ENCODE measurements at regions not wholly inside any gene's neighbourhood (a gene's known extent, or its start where the extent isn't known, plus 50 kb on each side); places are given as distances from the start of the nearest gene placed in this dataset.
"Not testable (repeated sequence)": the region's sequence is repeated elsewhere in the genome, so short reads cannot be mapped to it uniquely, and the experiment has no call there.

DNA sequence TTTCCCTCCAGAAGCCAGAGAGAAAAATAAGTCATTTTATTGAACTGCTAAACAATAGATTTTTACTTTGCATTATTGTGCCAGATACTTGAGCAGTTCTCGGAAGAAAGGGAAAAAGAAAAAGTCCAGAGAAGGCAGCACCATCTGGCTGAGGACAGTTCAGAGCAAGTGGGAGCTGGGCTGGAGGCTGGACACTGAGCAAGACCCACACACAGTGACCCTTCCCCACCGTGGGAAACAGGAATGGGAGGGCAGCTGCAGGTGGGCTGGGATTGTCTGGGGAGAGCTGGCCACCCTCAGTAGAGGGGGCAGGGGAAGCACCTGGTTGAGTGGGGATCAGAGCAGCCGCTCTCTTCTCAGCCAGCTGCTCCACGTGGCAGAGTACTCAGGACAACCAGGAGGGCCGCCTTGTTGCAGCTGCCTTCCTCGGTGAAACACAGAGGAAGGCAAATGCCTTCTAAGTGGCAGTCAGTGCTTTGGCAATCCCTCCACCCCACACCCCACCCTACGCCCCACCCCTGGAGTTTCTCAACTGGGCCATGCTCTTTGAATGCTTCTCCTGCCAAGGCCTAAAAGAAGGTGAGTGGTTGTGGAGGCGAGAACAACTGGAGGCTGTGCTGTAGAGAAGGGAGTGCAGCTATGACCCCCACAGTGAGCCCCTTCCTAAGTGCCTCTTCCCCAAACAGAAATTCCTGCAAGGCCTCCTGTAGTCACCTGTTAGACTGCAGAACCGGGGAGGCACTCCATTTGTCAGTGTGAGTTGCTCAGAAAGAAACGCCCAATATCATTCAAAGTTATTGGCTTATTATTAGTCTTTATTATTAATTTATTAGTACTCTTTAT, 179.3 kb downstream of the ZIC5 start:
- no peak for DNase-seq (ENCODE audit: low read depth in 3 of 3, low spot score in 1 of 3)

DNA sequence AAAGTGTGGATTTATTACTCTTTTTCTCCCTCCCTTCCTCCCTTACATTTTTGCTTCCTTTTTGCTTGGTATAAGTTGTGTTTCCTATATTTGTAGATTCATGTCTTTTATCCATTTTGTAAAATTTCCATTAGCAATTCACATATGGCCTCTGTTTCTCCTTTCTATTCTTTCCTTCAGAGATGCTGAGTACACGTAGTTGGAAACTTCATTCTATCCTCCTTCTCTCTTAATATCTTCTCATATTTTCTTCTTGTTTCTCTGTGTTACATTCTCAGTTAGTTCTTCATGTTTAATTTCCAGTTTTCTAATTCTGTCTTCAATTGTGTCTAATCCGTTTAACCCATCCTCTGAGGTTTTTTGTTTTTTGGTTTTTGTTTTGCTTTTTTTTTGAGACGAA, 188.9 kb downstream of the ZIC5 start:
- no peak for DNase-seq (ENCODE audit: low read depth in 3 of 3, low spot score in 1 of 3)

- no peak for DNase-seq (ENCODE audit: low read depth in 3 of 3, low spot score in 1 of 3)
Measured at GRCh38 chr13:99778500-99778899, 193.1 kb downstream of the ZIC5 start.

DNA sequence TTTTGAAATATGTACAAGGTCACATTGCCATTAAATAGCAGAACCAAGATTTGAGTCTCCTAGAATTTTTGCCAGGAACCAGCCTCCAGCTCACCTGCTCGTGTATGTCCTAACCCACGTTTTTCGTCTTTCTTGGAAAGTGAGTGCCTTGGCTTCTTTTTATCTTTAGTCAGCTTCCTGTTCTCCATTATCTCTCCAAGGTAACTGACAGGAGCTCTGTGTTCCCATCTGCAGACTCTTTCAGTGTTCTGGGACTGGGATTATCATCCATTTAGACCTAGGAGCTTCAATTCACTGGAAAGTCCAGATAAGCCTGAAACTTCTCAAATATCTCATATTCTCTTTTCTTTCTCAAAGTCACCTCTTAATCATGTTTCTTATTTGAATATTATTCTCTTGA, 193.7 kb downstream of the ZIC5 start:
- DNase-seq (ENCODE audit: low read depth in 3 of 3, low spot score in 1 of 3): no peak

DNA sequence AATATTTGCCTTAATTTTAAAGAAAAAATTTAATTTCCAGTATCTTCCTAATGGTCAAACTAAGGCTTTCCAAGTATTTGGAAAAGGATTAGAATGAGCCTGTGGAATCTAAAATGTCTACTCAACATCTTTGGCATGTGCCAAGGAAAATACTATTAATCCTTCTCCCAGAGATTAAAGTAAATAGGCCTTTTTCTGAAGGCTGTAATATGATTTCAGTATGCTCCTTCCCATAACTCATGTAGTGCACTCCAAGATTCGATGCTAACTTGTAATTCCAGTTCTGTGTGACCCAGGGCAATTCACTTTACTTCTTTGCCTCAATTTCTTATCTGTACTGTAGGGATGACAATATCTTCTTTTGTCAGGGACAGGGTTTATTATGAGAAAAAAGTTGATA, 196.9 kb downstream of the ZIC5 start:
- no peak for DNase-seq (ENCODE audit: low read depth in 3 of 3, low spot score in 1 of 3)

DNA sequence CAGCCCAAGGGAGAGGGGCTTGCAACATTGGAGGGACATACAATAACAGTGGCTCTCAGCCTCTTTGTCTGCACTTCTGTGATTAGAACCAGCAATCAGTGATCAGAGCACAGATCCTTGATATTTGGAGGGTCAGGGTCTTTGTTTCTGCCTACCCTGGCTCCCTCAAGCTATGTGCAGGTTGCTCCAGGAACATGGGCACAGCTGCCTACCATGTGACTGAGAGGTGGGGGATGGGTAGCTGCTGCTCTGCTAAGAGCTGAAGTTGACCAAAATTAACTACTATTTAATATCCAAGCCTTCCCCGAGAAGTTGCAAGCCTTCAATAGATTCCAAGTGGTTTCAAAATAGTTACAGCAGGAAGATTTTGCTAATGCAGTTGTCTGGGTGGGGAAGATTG, 202.6 kb downstream of the ZIC5 start:
- no peak for DNase-seq (ENCODE audit: low read depth in 3 of 3, low spot score in 1 of 3)

DNA sequence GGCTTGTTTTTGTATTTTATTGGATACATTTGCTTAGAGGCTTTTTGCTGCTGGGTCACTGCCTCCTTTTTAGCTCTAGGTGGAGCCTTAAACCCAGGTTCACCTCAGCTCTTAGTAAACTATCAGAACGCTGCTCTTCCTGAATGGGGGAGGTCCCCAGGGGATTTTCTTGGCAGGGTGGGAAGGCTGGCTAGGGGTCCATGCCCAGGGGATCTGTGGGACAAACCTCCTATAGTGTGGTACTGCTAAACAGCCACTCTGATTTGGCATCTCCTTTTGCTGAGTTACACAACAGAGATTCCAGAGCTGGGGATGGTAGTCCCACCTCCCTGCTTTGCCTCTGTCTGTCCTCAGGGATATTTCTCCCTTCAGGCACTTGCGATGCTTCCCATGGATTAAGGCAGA, 204.9 kb downstream of the ZIC5 start:
- DNase-seq (ENCODE audit: low read depth in 3 of 3, low spot score in 1 of 3): no peak

- no peak for DNase-seq (ENCODE audit: low read depth in 3 of 3, low spot score in 1 of 3)
Measured at GRCh38 chr13:99765869-99766268, 205.7 kb downstream of the ZIC5 start.

GRCh38 chr13:99760456-99760855, 211.1 kb downstream of the ZIC5 start:
- no peak for DNase-seq (ENCODE audit: low read depth in 3 of 3, low spot score in 1 of 3)

DNA sequence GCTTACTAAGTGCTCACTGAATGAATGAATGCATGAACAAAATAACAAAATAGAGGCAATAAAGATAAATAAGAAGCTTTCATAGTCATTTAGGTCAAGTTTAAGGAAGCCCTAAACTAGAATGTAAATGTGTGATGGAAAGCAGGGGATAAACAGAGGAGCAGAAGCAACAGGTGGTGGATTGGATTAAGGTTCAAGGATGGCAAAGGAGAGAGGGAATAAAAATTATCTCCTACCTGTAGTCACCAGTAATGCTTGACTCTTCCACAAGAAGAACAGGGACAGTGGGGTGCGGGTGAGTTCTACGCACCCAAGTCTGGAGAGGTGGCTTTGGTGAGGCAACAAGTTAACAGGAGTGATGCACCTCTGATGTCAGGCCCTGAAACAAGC, 212.4 kb downstream of the ZIC5 start:
- DNase-seq (ENCODE audit: low read depth in 3 of 3, low spot score in 1 of 3): no peak

- DNase-seq (ENCODE audit: low read depth in 3 of 3, low spot score in 1 of 3): no peak
Measured at GRCh38 chr13:99758460-99759162, 213.0 kb downstream of the ZIC5 start.

GRCh38 chr13:99757756-99758459, 213.7 kb downstream of the ZIC5 start:
- DNase-seq (ENCODE audit: low read depth in 3 of 3, low spot score in 1 of 3): no peak

DNA sequence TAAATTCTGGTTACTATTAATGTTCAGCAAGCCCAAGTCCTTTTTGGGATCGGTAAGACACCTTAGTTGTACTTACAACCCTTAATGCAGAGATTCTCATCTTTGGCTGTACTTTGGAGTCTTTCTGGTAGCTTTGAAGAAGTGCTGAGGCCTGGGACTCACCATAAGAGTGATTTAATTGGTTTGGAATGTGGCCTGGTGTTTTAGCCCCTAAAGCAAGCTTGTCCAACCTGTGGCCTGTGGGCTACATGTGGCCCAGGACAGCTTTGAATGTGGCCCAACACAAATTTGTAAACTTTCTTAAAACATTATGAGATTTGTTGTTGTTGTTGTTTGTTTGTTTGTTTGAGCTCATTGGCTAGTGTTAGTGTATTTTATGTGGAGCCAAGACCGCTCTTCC, 215.3 kb downstream of the ZIC5 start:
- no peak for DNase-seq (ENCODE audit: low read depth in 3 of 3, low spot score in 1 of 3)

DNA sequence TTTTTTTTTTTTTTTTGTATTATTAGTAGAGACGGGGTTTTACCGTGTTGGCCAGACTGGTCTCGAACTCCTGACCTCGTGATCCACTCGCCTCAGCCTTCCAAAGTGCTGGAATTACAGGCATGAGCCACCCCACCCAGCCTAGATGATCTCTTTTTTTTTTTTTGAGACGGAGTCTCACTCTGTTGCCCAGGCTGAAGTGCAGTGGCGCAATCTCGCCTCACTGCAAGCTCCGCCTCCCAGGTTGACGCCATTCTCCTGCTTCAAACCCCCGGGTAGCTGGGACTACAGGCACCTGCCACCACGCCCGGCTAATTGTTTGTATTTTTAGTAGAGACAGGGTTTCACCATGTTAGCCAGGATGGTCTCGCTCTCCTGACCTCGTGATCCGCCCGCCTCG, 216.8 kb downstream of the ZIC5 start:
- DNase-seq (ENCODE audit: low read depth in 3 of 3, low spot score in 1 of 3): not testable (repeated sequence)

GRCh38 chr13:99752373-99752772, 219.2 kb downstream of the ZIC5 start:
- no peak for DNase-seq (ENCODE audit: low read depth in 3 of 3, low spot score in 1 of 3)

GRCh38 chr13:99751517-99752199, 219.9 kb downstream of the ZIC5 start:
- no peak for DNase-seq (ENCODE audit: low read depth in 3 of 3, low spot score in 1 of 3)

- no peak for DNase-seq (ENCODE audit: low read depth in 3 of 3, low spot score in 1 of 3)
Measured at GRCh38 chr13:99750951-99751350, 220.6 kb downstream of the ZIC5 start.

DNA sequence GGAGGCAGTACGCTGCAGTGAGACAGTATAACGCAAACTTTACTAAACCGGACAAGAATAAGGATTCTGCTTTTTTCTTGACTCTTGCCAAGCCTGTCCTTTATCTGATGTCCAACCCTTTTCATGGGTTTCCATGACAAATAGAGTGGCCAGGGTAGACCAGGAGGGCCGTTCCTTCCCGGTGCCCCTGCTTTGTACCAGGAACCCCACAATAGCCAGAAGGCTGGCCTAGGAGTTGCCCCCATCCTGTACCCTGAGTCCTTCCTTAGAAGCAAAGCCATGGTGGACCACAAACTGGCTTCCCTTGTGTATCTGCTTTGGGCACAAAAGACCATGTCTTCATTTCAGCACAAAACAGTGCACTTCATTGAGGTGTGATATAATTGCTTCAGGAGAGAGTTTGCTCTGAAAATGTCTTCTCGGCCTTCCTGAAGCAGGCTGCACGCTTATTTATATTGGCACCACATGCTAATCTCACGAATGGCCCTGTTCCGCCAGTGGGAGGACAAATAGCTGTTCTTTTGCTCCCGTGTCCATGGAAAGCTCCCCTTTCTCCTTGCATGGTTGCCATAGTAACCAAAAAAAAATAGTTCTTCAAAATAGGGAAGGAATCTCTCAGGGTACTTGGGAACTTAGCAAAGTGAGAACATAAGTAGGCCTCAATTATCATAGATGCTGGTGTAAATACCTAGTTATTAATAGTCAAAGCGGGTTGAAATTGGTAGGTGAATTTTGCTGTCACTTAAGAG, 222.1 kb downstream of the ZIC5 start:
- no peak for DNase-seq (ENCODE audit: low read depth in 3 of 3, low spot score in 1 of 3)

DNA sequence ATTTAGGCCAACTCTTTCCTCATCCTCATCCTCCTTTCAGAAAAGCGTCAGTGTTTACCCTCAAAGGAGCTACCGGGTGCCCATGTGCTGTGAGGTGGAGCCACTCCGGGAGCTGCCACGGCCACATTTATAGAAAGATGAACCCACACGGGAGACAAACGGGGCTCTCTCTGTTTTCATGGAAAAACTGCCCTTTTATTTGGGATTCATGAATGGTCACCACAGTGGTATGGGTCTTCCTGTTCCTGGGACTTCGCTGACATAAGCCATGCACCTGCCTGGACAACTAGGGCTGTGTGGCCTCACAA, 224.2 kb downstream of the ZIC5 start:
- no peak for DNase-seq (ENCODE audit: low read depth in 3 of 3, low spot score in 1 of 3)

DNA sequence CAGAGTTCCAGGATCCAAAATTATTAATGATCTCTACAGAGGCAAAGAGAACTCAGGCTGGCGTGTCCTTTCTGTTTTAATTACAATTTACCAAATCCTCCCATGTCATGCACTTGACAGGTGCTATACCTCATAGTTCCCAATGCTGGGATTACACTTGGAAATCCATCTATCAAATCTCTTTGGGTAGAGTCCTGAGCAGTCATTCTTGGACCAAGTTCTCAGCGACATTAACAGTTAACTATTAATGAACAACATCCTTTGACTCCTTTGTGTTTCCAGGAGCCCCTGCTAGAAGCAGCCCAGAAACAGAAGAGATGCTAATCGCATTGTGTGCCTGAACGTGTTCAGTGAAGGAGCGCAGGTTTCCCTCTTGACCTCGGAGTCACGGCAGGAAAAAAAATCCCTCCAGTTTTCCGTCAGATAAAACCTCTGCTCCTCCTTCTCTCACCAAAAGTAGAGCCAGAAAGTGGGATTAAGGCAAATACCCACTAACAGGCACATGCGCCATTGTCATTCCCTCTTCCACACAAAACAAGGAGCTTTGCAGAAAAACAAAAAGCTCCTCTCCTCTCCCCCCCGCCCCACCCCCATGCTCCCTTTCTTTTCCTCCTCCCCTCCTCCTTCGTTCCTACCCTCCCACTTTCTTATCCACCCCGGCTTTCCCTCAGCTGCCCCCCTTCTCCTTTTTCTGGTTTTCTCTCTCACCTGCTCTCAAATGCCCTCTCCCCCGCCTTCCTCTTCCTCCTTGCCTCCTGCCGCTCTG, 224.7 kb downstream of the ZIC5 start:
- DNase-seq (ENCODE audit: low read depth in 3 of 3, low spot score in 1 of 3): no peak
